Muscle of arm (tissue), 1 donor: ENCODE measurements at regions not wholly inside any gene's neighbourhood (a gene's known extent, or its start where the extent isn't known, plus 50 kb on each side); places are given as distances from the start of the nearest gene placed in this dataset.
"Not testable (repeated sequence)": the region's sequence is repeated elsewhere in the genome, so short reads cannot be mapped to it uniquely, and the experiment has no call there.

Experiments used
- DNase-seq: peaks from one replicate; pipeline ENCODE4 v3.0.0-alpha.2; 2013

GRCh38 chr13:79187917-79188690 is 218.0 kb downstream of the RBM26 start:
- no peak for DNase-seq

GRCh38 chr13:79185580-79185979 is 220.5 kb downstream of the RBM26 start:
- no peak for DNase-seq

- DNase-seq = no peak
Observed at GRCh38 chr13:79183231-79183630, 222.8 kb downstream of the RBM26 start.

- DNase-seq = not testable (repeated sequence)
Observed at GRCh38 chr13:79173691-79174090, 232.4 kb downstream of the RBM26 start.

- not testable (repeated sequence) for DNase-seq
Observed at GRCh38 chr13:79172924-79173323, 233.1 kb downstream of the RBM26 start.

- DNase-seq = no peak
Observed at GRCh38 chr13:79171141-79172061, 234.7 kb downstream of the RBM26 start.

GRCh38 chr13:79160818-79161217 is 245.2 kb downstream of the RBM26 start:
- no peak for DNase-seq

- no peak for DNase-seq
Observed at GRCh38 chr13:79155883-79156282, 250.2 kb downstream of the RBM26 start.

- no peak for DNase-seq
Observed at GRCh38 chr13:79149210-79149609, 256.8 kb downstream of the RBM26 start.

GRCh38 chr13:79141082-79141481 is 265.0 kb downstream of the RBM26 start:
- no peak for DNase-seq

- no peak for DNase-seq
Observed at GRCh38 chr13:79128158-79128557, 277.9 kb downstream of the RBM26 start.

- no peak for DNase-seq
Observed at GRCh38 chr13:79126706-79127105, 279.3 kb downstream of the RBM26 start.

GRCh38 chr13:79124183-79124582 is 281.9 kb downstream of the RBM26 start:
- DNase-seq = no peak

GRCh38 chr13:79121286-79121685 is 284.8 kb downstream of the RBM26 start:
- DNase-seq = no peak

GRCh38 chr13:79119578-79120107 is 286.4 kb downstream of the RBM26 start:
- no peak for DNase-seq

GRCh38 chr13:79112016-79112415 is 294.0 kb downstream of the RBM26 start:
- no peak for DNase-seq

- no peak for DNase-seq
Observed at GRCh38 chr13:79108914-79109643, 297.0 kb downstream of the RBM26 start.

GRCh38 chr13:79098596-79098995 is 307.5 kb downstream of the RBM26 start:
- no peak for DNase-seq

- DNase-seq = no peak
Observed at GRCh38 chr13:79097201-79097600, 308.9 kb downstream of the RBM26 start.

GRCh38 chr13:79096099-79096498 is 310.0 kb downstream of the RBM26 start:
- no peak for DNase-seq

- DNase-seq = no peak
Observed at GRCh38 chr13:79090552-79091124, 315.4 kb downstream of the RBM26 start.
